NCI-H1436 (cell line): ENCODE measurements at regions not wholly inside any gene's neighbourhood (a gene's known extent, or its start where the extent isn't known, plus 50 kb on each side); places are given as distances from the start of the nearest gene placed in this dataset.
"Not testable (repeated sequence)": the region's sequence is repeated elsewhere in the genome, so short reads cannot be mapped to it uniquely, and the experiment has no call there.

Source experiments
- DNase-seq: peaks from one replicate; lab custom pipeline; 2025; lab: John Stamatoyannopoulos, UW

DNA sequence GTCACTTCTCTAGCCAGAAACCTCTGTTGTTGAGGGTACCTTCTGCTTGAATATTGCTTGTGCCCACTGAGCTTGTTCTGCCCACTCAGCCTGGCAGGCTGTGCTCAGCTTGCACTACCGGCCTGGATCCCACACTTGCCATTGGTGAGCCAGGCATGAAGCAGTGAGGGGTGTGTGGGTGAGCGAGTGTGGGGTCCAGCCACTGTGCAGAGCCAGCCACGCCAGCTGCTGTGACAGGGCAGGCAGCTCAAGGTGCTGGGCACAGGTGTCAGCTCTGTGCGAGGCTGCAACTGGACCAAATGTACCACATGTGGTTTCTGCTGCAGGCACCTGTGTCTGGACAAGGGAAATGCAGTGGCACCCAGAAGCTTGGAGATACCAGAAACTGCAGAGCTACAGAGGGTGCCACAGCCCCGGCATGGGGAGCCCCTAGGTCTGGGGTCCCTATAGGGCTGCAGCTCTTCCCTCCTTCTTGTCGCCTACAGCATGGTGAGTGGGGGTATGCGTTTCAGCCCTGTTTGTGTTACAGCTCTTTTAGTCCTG is 305.1 kb upstream of the RIOK2 start:
- no peak for DNase-seq

DNA sequence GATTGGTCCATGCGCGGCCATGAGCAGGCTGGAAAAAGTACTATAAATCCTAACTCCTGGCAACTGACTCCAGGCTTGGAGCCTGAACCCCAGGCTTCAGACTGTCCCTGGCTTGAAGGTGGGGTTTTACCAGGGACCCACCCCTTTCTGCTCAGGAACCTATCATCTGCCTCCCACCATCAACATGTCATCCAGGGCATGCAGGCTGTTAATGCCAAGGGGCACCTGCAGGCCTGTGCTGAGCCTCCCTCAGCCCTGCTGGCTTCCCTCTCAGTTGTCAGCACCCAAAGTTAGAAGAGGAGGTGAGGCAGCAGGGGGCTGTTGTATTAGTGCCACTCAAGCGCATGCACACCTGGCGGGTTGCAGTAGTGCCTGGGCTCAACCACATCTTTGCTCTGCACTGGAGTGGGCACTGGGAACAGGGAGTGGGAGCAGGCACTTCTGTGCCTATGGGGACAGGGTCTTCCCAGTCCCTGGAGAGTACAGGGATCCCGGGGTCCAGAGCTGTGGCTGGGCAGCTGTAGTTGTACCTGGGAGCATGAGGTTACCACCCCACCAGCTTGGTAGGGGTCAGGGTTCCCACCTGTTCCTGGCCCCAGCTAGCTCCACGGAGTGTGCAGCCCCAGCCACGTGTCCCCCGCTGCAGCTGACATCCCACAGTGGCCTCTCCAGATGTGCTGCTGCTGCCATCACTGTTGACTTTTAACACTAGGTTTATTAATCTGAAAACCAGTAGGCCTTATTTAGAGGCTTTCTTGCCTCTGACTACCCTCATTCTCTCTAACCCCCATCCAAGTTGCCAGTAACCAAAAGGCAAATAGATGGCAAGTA is 306.2 kb upstream of the RIOK2 start:
- no peak for DNase-seq

DNA sequence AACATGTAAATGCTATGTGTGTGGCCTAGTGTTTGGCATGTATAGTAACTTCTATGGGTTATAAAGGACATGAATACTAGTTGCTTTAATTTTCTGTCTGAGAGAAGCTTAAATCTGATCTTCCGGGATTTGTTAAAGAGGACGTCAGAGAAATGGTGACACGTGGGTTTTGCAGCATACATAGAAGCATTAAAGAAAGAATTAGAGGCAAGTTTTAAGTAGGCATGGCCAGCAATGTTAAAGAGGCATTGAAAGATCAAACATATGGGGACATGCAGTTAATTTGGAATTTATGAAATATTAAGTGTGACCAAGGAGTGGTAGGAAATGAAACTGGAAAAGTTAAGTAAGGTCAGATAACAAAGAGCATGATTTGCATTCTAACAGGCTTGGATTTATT is 311.4 kb upstream of the RIOK2 start:
- no peak for DNase-seq

DNA sequence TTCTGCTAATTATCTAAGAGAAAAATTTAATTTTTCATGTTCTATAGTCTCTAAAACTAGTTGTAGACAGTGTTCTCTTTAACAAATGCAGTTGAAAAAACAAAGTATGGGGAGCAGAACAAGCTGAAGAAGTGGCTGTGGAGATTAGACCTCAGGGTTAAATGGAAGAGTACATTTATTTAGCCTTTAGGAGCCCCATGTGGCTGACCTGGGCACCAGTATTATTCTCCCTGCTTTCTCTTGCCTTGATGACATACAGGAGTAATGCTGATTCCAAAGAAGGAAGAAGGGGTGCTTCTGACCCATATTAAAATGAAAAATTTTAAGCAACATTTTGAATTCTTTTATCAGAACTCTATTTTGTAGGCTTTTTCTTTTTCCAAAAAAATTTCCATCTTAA is 312.3 kb upstream of the RIOK2 start:
- DNase-seq: no peak

DNA sequence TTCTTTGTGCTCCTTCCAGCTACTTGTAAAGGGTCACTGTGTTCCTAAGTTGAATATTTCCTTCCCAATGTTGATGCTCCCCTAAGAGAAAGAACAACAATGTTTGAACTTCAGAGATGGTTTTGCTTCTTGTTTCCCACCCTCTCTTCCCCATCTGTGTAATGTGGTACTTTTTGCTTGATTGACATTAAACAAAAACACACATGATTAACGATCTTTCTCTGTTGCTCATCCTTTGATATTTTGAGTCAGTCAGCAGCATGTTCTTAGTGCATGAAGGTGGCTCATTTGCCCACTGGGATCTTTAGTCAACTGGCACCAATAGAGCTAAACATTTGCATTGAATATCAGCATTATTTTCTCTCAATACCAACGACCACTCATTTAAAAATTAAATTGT is 313.0 kb upstream of the RIOK2 start:
- no peak for DNase-seq

DNA sequence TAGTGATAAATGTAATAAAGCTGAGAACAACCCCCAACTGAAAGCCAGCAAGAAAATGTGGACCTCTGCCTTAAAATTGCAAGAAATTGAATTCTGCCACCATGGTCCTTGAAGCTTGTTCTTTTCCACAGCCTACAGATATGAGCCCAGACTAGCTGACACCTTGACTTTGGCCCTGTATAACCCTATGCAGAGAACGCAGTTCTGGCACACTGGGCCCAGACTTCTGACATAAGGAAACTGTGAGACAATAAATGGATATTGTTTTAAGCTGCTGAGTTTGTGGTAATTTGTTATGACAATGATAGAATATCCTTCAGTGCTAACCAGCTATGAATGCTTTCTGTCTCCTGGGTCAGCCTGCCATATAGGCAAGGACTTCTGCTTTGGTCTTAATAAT is 315.6 kb upstream of the RIOK2 start:
- no peak for DNase-seq

DNA sequence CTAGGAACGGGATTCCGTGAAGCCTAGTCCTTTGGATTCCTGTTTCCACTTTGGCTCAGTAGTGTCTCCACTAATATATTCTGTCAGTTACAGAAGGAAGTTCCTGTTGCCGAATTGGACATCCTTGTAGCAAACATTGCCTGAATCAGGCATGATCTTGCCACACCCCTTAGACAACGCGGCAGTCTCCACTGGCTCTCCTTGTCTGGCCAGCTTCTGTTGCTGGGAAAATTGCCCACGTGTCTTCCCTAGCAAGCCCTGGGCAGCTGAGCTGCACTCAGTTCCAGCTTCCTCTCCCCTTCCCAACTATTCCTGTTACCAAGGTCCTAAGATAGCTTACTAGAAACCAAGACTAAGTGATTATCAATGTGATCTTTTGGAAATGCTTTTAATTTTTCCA is 316.6 kb upstream of the RIOK2 start:
- DNase-seq: no peak

DNA sequence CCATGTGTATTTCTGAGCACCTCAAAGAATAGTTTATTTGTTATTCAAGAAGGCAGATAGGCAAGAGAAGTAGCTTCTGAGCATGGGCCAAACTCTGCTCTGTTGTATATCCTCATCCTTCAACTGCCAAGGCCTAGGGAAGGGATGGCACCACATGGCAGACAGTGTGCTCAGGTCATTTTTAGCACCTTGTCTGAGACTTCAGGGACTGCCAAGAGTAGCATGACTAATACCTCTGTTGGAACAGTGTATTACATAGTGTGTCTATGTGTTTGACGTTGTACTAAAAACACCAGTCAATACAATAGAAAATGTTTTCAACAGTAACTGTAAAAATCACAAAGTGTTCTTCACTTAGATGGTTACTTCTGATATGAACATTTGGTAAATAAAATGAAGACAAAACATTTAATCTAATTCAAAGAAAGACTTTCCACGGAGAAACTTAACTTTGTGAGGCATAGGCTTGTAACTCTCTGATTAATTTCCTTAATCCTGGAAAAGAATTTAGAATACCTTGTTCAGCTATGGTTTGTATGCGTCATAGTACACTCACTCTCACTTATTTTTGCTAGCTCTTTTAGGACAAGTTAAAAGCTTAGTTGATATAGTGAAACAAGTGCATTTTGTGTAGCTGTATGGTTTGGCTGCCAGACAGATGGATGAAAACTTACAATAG is 318.4 kb upstream of the RIOK2 start:
- DNase-seq: no peak

DNA sequence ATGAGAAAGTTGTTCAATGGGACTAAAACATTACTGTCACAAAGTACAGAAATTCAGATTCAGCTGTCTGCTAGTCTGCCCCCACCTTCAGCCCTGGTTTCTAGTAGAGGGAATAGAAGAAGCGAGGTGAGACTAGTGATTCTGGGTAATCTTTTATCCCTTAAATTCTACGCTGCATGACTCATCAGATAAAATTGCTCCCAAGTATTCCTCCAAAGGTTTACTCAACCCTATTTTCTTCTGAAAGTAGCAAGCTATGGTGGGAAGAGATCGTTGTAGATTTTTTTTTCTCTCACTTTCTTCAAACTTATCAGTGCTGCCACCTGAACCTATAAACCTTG is 318.9 kb upstream of the RIOK2 start:
- no peak for DNase-seq

DNA sequence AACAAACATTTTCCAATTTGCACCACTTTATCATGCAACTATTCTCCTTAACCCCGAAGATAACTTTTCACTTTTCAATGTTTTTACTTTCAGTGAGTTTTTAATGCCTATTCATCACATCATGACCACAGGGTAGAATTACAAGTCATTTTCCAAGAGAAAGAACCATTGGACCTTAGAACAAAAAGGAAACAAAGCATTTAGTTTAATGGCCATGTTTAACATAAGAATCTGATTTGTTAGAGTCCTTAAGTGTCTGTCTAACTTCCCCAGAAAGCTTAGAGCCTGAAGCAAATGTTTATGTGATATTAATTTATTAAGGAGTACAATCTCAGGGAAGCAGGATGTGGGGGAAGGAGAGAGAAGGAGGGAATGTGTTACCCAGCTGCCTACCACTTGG is 325.8 kb upstream of the RIOK2 start:
- DNase-seq: no peak

DNA sequence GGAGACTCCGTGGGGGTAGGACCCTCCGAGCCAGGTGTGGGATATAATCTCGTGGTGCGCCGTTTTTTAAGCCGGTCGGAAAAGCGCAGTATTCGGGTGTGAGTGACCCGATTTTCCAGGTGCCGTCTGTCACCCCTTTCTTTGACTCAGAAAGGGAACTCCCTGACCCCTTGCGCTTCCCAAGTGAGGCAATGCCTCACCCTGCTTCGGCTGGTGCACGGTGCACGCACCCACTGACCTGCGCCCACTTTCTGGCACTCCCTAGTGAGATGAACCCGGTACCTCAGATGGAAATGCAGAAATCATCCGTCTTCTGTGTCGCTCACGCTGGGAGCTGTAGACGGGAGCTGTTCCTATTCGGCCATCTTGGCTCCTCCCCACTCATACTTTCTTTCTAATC is 336.5 kb upstream of the RIOK2 start:
- not testable (repeated sequence) for DNase-seq

DNA sequence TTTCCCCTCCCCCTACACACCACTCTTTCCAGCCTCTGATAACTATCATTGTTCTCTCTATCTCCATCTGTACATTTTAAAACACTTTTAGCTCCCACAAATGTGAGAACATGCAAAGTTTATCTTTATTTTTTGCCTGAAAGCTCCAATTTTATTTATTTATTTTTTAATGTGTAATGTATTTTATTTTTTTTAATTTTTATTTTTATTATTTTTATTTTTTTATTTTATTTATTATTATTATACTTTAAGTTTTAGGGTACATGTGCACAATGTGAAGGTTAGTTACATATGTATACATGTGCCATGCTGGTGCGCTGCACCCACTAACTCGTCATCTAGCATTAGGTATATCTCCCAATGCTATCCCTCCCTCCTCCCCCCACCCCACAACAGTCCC is 340.3 kb upstream of the RIOK2 start:
- not testable (repeated sequence) for DNase-seq

DNA sequence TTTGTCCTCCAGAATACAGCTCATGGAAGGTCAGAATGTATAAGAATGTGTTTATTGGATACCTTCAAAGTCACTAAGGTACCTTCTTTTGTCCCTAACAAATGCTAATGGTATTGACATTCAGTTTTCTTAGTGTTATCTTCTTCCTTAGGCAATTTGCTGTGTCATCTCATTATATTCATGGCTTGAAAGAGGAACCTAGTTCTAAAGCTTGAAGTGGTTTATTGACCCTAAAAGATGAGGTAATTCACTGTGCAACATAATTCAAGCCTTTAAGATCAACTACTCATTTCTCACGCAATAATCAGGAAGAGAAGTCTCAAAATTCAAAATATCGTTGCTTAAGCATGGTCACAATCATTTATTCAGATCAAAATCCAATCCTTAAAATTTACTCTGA is 342.7 kb upstream of the RIOK2 start:
- no peak for DNase-seq

DNA sequence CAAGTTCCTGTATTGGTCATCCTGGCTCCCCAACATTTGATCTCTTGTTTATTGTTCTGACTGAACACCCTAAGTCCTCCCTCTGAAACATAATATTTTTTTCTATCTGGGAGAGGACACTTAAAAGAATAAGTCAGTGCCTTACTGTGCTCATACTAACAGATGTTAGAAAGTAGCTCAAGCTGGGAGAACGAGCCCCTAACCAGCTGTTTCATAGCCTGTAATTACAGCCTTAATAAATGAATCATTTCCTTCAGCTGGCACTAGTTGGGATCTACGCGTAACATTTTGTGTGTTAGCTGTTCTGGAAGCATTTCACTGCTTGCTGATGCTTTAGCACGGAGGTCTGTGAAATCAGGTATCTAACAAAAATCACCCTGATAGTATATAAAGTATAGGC is 345.9 kb upstream of the RIOK2 start:
- DNase-seq: no peak

DNA sequence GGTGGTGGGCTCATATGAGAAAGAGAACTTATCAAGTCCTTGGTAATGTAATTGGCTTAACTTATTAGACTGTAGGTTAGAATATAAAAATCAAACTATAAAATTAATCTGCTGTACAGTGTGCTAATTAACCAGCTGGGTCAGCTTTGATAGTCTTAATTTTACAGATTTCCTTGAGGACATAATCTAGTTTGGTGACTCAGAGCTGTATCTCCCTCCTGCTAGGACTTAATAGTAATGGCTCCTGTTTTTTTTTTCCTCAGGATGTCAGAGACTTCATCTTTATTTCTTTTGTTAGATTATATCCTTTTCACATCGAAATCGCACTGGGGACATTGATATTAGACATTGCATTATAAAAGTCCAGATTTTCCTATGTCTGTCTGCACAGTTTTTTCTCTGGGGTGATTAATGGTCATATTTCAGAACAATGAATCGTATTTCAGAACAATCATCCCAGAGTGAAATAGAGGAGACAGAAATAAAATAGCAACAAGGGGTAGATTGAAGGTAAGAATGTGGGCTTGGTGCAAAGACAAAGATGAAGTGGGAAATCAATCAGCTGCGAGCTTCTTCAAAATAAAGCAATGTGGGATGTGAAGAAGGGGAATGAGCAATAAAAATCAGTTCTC is 346.4 kb upstream of the RIOK2 start:
- DNase-seq: no peak

DNA sequence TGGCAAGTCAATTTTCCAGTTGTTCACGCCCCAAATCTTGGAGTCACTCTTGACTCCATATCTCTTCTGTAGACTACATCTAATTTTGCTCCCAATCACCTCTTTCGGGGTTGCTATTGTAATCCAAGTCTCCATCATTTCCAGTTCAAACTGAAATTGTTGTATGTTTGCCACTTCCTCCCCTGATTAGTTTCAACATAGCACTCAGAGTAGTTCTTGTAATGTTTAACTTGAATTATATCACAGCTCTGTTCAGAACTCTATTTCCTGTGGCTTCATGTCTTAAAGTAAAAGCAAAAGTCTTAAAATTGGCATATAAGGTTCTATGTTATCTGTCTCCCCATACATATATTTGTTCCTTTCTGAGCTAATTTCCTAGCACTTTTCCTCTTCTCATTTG is 348.5 kb upstream of the RIOK2 start:
- no peak for DNase-seq

DNA sequence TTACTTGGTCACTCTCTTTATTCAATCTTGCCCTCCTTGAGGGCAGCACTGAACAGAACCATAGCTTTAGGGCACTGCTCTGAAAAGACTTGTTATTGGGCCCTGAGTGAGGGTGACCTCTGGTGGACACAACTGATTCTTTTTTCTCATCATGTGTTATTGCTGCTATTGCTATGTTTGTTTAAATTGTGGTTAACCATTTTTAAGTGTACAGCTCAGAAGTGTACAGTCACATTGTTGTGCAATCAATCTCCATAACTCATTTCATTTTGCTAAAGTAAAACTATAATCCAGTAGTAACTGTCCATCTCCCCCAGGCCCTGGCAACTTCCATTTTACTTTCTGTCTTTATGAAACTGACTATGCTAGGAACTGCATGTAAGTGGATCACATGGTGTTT is 351.1 kb upstream of the RIOK2 start:
- no peak for DNase-seq

DNA sequence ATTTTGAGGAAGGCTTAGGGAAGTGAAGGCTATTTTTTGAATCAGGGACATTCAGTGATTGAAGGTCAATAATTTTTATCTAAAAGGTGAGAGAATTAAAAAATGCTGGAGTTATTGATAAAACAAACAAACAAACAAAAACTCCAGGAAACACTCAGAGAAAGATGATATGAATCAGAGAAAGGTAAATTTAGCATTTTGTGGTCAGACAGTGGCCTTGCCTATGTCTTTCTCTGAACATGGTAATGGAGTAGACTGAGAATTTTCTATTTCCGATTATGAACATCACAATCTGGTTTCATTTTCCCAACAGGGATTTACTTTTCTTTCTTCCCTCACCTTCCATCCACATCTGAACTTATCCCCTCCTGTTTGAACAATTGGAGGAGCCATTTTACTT is 353.6 kb upstream of the RIOK2 start:
- DNase-seq: no peak

DNA sequence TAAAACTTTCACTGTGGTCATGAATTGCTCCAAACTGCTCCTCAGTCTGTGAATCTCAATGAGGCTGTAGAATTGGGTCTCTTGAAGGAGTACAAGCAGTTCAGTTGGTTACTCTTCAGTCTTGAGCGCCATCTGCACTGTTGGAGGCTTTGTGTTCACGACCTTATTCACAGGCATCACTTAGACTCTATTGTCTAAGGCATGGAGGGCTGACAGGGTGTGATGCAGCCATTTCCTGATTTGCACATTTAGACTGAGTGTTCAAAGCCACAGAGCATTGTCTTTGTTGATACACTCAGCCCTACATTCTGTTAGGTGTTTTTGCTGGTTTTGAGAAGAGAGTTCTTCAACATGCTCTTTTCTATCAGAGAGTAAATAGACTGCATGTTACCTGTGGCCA is 355.9 kb upstream of the RIOK2 start:
- DNase-seq: no peak

DNA sequence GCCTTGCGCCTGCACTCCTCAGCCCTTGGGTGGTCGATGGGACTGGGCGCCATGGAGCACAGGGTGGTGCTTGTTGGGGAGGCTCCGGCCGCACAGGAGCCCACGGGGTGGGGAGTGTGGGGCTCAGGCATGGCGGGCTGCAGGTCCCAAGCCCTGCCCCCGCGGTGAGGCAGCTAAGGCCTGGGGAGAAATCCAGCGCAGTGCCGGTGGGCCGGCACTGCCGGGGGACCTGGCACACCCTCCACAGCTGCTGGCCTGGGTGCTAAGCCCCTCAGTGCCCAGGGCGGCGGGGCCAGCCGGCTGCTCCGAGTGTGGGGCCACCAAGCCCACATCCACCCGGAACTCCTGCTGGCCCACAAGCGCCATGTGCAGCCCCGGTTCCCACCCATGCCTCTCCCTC is 358.8 kb upstream of the RIOK2 start:
- DNase-seq: no peak

DNA sequence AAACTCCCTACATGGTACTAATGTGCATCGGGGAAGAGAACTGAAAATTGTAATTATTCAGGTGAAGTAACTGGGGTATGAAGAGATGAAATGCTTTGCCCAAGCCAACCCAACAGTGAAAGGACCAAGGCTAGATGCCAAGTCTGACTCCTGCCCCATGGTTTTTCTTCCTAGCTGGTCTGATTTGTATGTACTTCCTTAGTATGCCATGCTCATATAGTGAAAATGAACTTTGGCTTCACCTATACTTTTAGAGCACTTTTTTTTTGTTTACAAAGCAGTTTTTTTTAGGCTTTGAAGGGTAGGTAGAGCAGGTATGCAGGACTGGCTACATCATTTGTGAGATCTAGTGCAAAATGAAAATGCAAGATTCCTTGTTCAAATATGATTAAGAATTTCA is 359.4 kb upstream of the RIOK2 start:
- DNase-seq: no peak

DNA sequence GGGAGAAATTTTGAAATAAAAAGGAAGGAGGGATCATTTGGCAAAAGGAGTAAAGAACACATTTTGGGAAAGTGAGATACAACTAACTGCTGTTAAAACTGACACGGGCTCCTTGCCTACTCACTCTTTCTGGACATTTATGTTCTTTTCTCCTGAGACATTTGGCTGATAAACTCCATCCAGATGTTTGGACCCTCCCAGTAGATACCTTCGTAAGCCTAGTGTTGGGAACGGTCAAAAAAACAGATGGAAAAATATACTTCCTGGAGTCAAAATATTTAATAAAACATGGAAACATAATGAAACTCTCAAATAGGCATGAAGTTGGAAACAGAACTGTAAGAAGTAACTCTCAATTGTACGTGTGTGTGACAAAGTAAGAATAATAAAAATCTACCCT is 360.1 kb upstream of the RIOK2 start:
- DNase-seq: no peak

DNA sequence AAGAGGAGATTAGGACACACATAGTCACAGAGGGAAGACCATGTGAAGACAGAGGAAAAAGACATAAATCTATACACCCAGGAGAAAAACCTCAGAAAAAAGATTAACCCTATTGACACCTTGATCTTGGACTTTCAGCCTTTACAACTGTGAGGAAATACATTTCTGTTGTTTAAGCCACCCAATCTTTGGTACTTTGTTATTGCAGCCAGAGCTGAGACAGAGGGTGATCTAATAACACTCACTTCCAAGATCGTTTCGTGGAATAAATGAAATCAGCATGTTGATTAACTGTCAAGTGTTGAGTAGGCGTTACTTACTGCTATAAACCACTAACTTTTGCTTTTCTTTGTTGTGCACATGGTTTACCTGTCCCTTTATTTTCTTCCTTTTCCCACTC is 361.2 kb upstream of the RIOK2 start:
- DNase-seq: no peak
